IMR-90 (cell line): ENCODE measurements at regions not wholly inside any gene's neighbourhood (a gene's known extent, or its start where the extent isn't known, plus 50 kb on each side); places are given as distances from the start of the nearest gene placed in this dataset.

ENCODE experiments used
- ATAC-seq: fragments of 200-7000 bp; cut with Tn5 transposase; 2 replicates; pipeline ENCODE4 v1.9.1; 2020; ENCODE audit warnings: low read depth, mild to moderate bottlenecking, moderate library complexity
- BruUV-seq: library from RNA; stranded (reverse); fragments of 400-500 nt; replicated peaks from 2 replicates; lab custom pipeline; 2021; lab: Mats Ljungman, UMichigan
- CTCF ChIA-PET: fragments of 300-600 bp; formaldehyde crosslinking; extraction: SDS; loops from one replicate; lab custom pipeline; 2021; ENCODE audit warnings: antibody characterized with exemption; lab: Yijun Ruan, JAX
- POLR2A ChIA-PET: fragments of 300-600 bp; sonication (Branson Sonifier 250); formaldehyde crosslinking; loops from one replicate; lab custom pipeline; 2022; ENCODE audit warnings: antibody characterized with exemption; ENCODE audit not compliant: unreplicated experiment; lab: Charles Lee
- DNase-seq: peaks from one replicate; pipeline ENCODE4 v3.0.0; 2013
- H2AFZ ChIP-seq: replicated peaks from 2 replicates; pipeline ENCODE3; 2013; ENCODE audit warnings: low read length, mild to moderate bottlenecking; ENCODE audit not compliant: poor library complexity
- H2AK5ac ChIP-seq: 2 replicates; pipeline ENCODE4 v1.6.1; 2013; ENCODE audit warnings: low read depth, low read length, inconsistent platforms
- H2AK9ac ChIP-seq: replicated peaks from 2 replicates; pipeline ENCODE3; 2013; ENCODE audit warnings: mild to moderate bottlenecking, low read depth, low read length, moderate library complexity; ENCODE audit not compliant: poor library complexity
- H2BK120ac ChIP-seq: 2 replicates; pipeline ENCODE4 v1.6.1; 2013; ENCODE audit warnings: low read depth, low read length, inconsistent platforms
- H2BK15ac ChIP-seq: 3 replicates; pipeline ENCODE4 v1.6.1; 2013; ENCODE audit warnings: low read depth, low read length, inconsistent platforms
- H2BK20ac ChIP-seq: 2 replicates; pipeline ENCODE4 v1.6.1; 2013; ENCODE audit warnings: low read depth, mild to moderate bottlenecking, inconsistent platforms, low read length, moderate library complexity
- H2BK5ac ChIP-seq: 2 replicates; pipeline ENCODE4 v1.6.1; 2013; ENCODE audit warnings: mild to moderate bottlenecking, low read depth, low read length, inconsistent platforms; ENCODE audit not compliant: poor library complexity, severe bottlenecking
- H3K14ac ChIP-seq: replicated peaks from 2 replicates; pipeline ENCODE4 v1.6.1; 2013; ENCODE audit warnings: low read depth, low read length, inconsistent platforms
- H3K18ac ChIP-seq: 2 replicates; pipeline ENCODE4 v1.6.1; 2013; ENCODE audit warnings: low read depth, low read length, control low read depth
- H3K23ac ChIP-seq: 2 replicates; pipeline ENCODE4 v1.6.1; 2013; ENCODE audit warnings: low read depth, low read length, inconsistent platforms
- H3K27ac ChIP-seq: 2 replicates; pipeline ENCODE4 v1.5.1; 2013; ENCODE audit warnings: mild to moderate bottlenecking, control low read depth, low read length; ENCODE audit not compliant: insufficient read depth
- H3K27me3 ChIP-seq: 2 replicates; pipeline ENCODE4 v1.6.1; 2013; ENCODE audit warnings: low read length; ENCODE audit not compliant: control insufficient read depth, insufficient read depth
- H3K36me3 ChIP-seq: 2 replicates; pipeline ENCODE4 v1.6.1; 2013; ENCODE audit warnings: low read length, mixed read lengths; ENCODE audit not compliant: control insufficient read depth, insufficient read depth
- H3K4ac ChIP-seq: 2 replicates; pipeline ENCODE4 v1.6.1; 2013; ENCODE audit warnings: low read depth, low read length, inconsistent platforms
- H3K4me1 ChIP-seq: 2 replicates; pipeline ENCODE4 v1.6.1; 2013; ENCODE audit warnings: low read length, mixed read lengths; ENCODE audit not compliant: control insufficient read depth, insufficient read depth
- H3K4me2 ChIP-seq: 2 replicates; pipeline ENCODE4 v1.6.1; 2013; ENCODE audit warnings: low read depth, mild to moderate bottlenecking, control low read depth, low read length, moderate library complexity
- H3K4me3 ChIP-seq: 2 replicates; pipeline ENCODE4 v1.5.1; 2013; ENCODE audit warnings: low read depth, mild to moderate bottlenecking, control low read depth, low read length, moderate library complexity; ENCODE audit not compliant: insufficient read depth
- H3K56ac ChIP-seq: 2 replicates; pipeline ENCODE4 v1.6.1; 2013; ENCODE audit warnings: low read length, inconsistent platforms; ENCODE audit not compliant: insufficient read depth; ENCODE audit errors: extremely low read depth
- H3K79me1 ChIP-seq, 2 experiments: 2 replicates each; pipeline ENCODE4 v1.6.1; 2013; ENCODE audit warnings: low read length in 2 of 2, inconsistent platforms in 1 of 2, low read depth in 1 of 2
- H3K9ac ChIP-seq: 2 replicates; pipeline ENCODE4 v1.6.1; 2013; ENCODE audit warnings: low read depth, low read length, control low read depth
- H3K9me1 ChIP-seq: 2 replicates; pipeline ENCODE4 v1.6.1; 2013; ENCODE audit warnings: low read length, inconsistent platforms; ENCODE audit not compliant: insufficient read depth
- H3K9me3 ChIP-seq: 2 replicates; pipeline ENCODE4 v1.6.1; 2013; ENCODE audit warnings: low read length; ENCODE audit not compliant: control insufficient read depth, insufficient read depth
- H4K20me1 ChIP-seq: 2 replicates; pipeline ENCODE4 v1.6.1; 2013; ENCODE audit warnings: low read length, inconsistent platforms; ENCODE audit not compliant: insufficient read depth
- H4K5ac ChIP-seq: 2 replicates; pipeline ENCODE4 v1.6.1; 2013; ENCODE audit warnings: mild to moderate bottlenecking, low read depth, low read length, control low read depth
- H4K8ac ChIP-seq, 2 experiments: 2 replicates each; pipeline ENCODE4 v1.6.1; 2013; ENCODE audit warnings: low read depth in 2 of 2, low read length in 2 of 2, control low read depth in 1 of 2, inconsistent platforms in 1 of 2
- H4K91ac ChIP-seq: 2 replicates; pipeline ENCODE4 v1.6.1; 2013; ENCODE audit warnings: low read depth, low read length, inconsistent platforms; ENCODE audit not compliant: insufficient read depth
- BHLHE40 ChIP-seq: fragments of 150-350 bp; IDR thresholded peaks from 2 replicates; pipeline ENCODE4 v1.6.1; 2016; ENCODE audit warnings: mild to moderate bottlenecking, low read depth, low read length
- CEBPB ChIP-seq: IDR thresholded peaks from 2 replicates; pipeline ENCODE4 v1.6.1; 2012; ENCODE audit warnings: low read depth, low read length, improper control_type of control experiment
- FOS ChIP-seq: fragments of 150-350 bp; IDR thresholded peaks from 2 replicates; pipeline ENCODE4 v1.6.1; 2016; ENCODE audit warnings: low read depth, low read length
- MAFK ChIP-seq: IDR thresholded peaks from 2 replicates; pipeline ENCODE4 v1.6.1; 2012; ENCODE audit warnings: low read depth, low read length, improper control_type of control experiment
- MAZ ChIP-seq: IDR thresholded peaks from 2 replicates; pipeline ENCODE4 v1.6.1; 2012; ENCODE audit warnings: low read depth, mild to moderate bottlenecking, low read length, improper control_type of control experiment, moderate library complexity, borderline replicate concordance
- MXI1 ChIP-seq: IDR thresholded peaks from 2 replicates; pipeline ENCODE4 v1.6.1; 2012; ENCODE audit warnings: low read depth, mild to moderate bottlenecking, low read length, moderate library complexity, borderline replicate concordance
- NFE2L2 ChIP-seq: fragments of 150-350 bp; IDR thresholded peaks from 2 replicates; pipeline ENCODE4 v1.6.1; 2016; ENCODE audit warnings: low read depth, mild to moderate bottlenecking, low read length
- POLR2A ChIP-seq: IDR thresholded peaks from 2 replicates; pipeline ENCODE4 v1.6.1; 2012; ENCODE audit warnings: mild to moderate bottlenecking, low read depth, low read length
- RAD21 ChIP-seq: IDR thresholded peaks from 2 replicates; pipeline ENCODE4 v1.6.1; 2012; ENCODE audit warnings: low read length, improper control_type of control experiment
- RCOR1 ChIP-seq: IDR thresholded peaks from 2 replicates; pipeline ENCODE4 v1.6.1; 2012; ENCODE audit warnings: mild to moderate bottlenecking, low read length, improper control_type of control experiment; ENCODE audit not compliant: insufficient replicate concordance
- SMC3 ChIP-seq: fragments of 150-350 bp; IDR thresholded peaks from 2 replicates; pipeline ENCODE4 v1.6.1; 2016; ENCODE audit warnings: low read depth, mild to moderate bottlenecking, antibody characterized with exemption, low read length, moderate library complexity
- WGBS, 2 experiments: methylation state at CpG; one replicate each; pipeline versions ENCODE4 v1.1.5 to v1.1.7; 2013; ENCODE audit warnings: missing lambda C conversion rate in 2 of 2; ENCODE audit not compliant: insufficient read length in 1 of 2; ENCODE audit errors: extremely low coverage in 2 of 2; 5-methylcytosine and 5-hydroxymethylcytosine counted together
- dilution Hi-C: fragments of 300-500 bp; cut with HindIII; formaldehyde crosslinking; loops from one replicate; pipeline ENCODE4 v1.14.3; 2018; ENCODE audit warnings: low sequenced_read_pairs; ENCODE audit not compliant: unreplicated experiment
- in situ Hi-C: fragments of 300-500 bp; cut with MboI; formaldehyde crosslinking; loops from 3 replicates; pipeline ENCODE4 v1.14.3; 2019; ENCODE audit warnings: low sequenced_read_pairs, inconsistent platforms, mixed read lengths
- intact Hi-C: fragments of 100-400 bp; cut with micrococcal nuclease; formaldehyde crosslinking; loops from 2 replicates; pipeline ENCODE4 v1.10.0; 2022
- TF ChIP-seq, protein P1 (sequence below): fragments of 150-350 bp; IDR thresholded peaks from 2 replicates; pipeline ENCODE4 v1.6.1; 2016; ENCODE audit warnings: low read depth, mild to moderate bottlenecking, low read length, moderate library complexity, borderline replicate concordance
- TF ChIP-seq, protein P2 (sequence below): fragments of 150-350 bp; IDR thresholded peaks from 2 replicates; pipeline ENCODE4 v1.6.1; 2017; ENCODE audit warnings: mild to moderate bottlenecking, antibody characterized with exemption, low read length, low read depth

- Histone ChIP-seq H3K9me3 (no peaks in the 10 kb centered on the region), H3K14ac (no peak overlapping the region), H2BK5ac (no peak overlapping the region), H4K91ac (no peak overlapping the region), H2AK5ac (no peak overlapping the region), H3K4ac (no peak overlapping the region), H3K36me3 (no peaks in the 10 kb centered on the region), H3K23ac (no peak overlapping the region), H3K27ac (no peak overlapping the region), H4K5ac (no peak overlapping the region), H3K4me1 (no peaks in the 10 kb centered on the region), H3K9me1 (no peaks in the 10 kb centered on the region), H2BK20ac (no peak overlapping the region), H3K79me1 (no peaks in the 10 kb centered on the region), H2BK120ac (no peak overlapping the region), H3K18ac (no peak overlapping the region), H4K20me1 (no peaks in the 10 kb centered on the region), H2AK9ac (no peak overlapping the region), H3K9ac (no peak overlapping the region), H3K4me2 (no peak overlapping the region), H3K4me3 (no peak overlapping the region), H3K56ac (no peak overlapping the region), H3K27me3 (no peaks in the 10 kb centered on the region), H2AFZ (no peak overlapping the region), H2BK15ac (no peak overlapping the region), H4K8ac (no peak overlapping the region)
- BruUV-seq = no TSS peak
- intact Hi-C loops = no loop called here
- CTCF ChIA-PET = no interaction called here
- TF ChIP-seq, protein P1, sequence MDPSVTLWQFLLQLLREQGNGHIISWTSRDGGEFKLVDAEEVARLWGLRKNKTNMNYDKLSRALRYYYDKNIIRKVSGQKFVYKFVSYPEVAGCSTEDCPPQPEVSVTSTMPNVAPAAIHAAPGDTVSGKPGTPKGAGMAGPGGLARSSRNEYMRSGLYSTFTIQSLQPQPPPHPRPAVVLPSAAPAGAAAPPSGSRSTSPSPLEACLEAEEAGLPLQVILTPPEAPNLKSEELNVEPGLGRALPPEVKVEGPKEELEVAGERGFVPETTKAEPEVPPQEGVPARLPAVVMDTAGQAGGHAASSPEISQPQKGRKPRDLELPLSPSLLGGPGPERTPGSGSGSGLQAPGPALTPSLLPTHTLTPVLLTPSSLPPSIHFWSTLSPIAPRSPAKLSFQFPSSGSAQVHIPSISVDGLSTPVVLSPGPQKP = no peak
- TF ChIP-seq MAZ (no peak), CEBPB (no peak), MAFK (no peak), FOS (no peak), MXI1 (no peak), RAD21 (no peak), POLR2A (no peak), SMC3 (no peak), RCOR1 (no peak), NFE2L2 (no peak), BHLHE40 (no peak)
- TF ChIP-seq, protein P2, sequence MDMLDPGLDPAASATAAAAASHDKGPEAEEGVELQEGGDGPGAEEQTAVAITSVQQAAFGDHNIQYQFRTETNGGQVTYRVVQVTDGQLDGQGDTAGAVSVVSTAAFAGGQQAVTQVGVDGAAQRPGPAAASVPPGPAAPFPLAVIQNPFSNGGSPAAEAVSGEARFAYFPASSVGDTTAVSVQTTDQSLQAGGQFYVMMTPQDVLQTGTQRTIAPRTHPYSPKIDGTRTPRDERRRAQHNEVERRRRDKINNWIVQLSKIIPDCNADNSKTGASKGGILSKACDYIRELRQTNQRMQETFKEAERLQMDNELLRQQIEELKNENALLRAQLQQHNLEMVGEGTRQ = no peak
- in situ Hi-C loops = no loop called here
- no peak for ATAC-seq
- no CpG with 5 or more reads among the region's 2 CpGs for WGBS, 2 experiments
- dilution Hi-C loops = no loop called here
- POLR2A ChIA-PET = no interaction called here
- DNase-seq = no peak
These were observed 234.4 kb upstream of the GRAMD2B start for GRCh38 chr5:126188804-126189203.
